Panc1 (cell line): ENCODE measurements at regions not wholly inside any gene's neighbourhood (a gene's known extent, or its start where the extent isn't known, plus 50 kb on each side); places are given as distances from the start of the nearest gene placed in this dataset.

Source experiments
- CTCF ChIP-seq: fragments of 450-650 bp; IDR thresholded peaks from 2 replicates; pipeline ENCODE4 v1.5.1; 2017; ENCODE audit warnings: mild to moderate bottlenecking
- POLR2AphosphoS5 ChIP-seq: IDR thresholded peaks from 2 replicates; pipeline ENCODE4 v1.6.1; 2012; ENCODE audit warnings: mild to moderate bottlenecking, low read depth, low read length, moderate library complexity
- SIN3A ChIP-seq: IDR thresholded peaks from 2 replicates; pipeline ENCODE4 v1.6.1; 2012; ENCODE audit warnings: low read depth, mild to moderate bottlenecking, low read length, moderate library complexity, borderline replicate concordance; ENCODE audit not compliant: insufficient read depth
- TF ChIP-seq, protein P1 (sequence below), 2 experiments: IDR thresholded peaks; 2 replicates each; pipeline ENCODE4 v1.6.1; 2011 to 2012; ENCODE audit warnings: low read depth in 2 of 2, control low read depth in 1 of 2, low read length in 1 of 2, mild to moderate bottlenecking in 1 of 2, moderate library complexity in 1 of 2; ENCODE audit not compliant: insufficient read depth in 1 of 2

GRCh38 chr3:15886521-15886920, 88.7 kb upstream of the ANKRD28 start:
- TF ChIP-seq CTCF (no peak), POLR2AphosphoS5 (no peak), SIN3A (no peak)
- TF ChIP-seq, protein P1, sequence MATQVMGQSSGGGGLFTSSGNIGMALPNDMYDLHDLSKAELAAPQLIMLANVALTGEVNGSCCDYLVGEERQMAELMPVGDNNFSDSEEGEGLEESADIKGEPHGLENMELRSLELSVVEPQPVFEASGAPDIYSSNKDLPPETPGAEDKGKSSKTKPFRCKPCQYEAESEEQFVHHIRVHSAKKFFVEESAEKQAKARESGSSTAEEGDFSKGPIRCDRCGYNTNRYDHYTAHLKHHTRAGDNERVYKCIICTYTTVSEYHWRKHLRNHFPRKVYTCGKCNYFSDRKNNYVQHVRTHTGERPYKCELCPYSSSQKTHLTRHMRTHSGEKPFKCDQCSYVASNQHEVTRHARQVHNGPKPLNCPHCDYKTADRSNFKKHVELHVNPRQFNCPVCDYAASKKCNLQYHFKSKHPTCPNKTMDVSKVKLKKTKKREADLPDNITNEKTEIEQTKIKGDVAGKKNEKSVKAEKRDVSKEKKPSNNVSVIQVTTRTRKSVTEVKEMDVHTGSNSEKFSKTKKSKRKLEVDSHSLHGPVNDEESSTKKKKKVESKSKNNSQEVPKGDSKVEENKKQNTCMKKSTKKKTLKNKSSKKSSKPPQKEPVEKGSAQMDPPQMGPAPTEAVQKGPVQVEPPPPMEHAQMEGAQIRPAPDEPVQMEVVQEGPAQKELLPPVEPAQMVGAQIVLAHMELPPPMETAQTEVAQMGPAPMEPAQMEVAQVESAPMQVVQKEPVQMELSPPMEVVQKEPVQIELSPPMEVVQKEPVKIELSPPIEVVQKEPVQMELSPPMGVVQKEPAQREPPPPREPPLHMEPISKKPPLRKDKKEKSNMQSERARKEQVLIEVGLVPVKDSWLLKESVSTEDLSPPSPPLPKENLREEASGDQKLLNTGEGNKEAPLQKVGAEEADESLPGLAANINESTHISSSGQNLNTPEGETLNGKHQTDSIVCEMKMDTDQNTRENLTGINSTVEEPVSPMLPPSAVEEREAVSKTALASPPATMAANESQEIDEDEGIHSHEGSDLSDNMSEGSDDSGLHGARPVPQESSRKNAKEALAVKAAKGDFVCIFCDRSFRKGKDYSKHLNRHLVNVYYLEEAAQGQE (IDR thresholded peaks at IDR 0.05; ENCODE audit: insufficient read depth in 1 of 2, low read depth in 2 of 2, low read length in 1 of 2) = no peak
